Liver (tissue), 8 donors: ENCODE measurements at regions not wholly inside any gene's neighbourhood (a gene's known extent, or its start where the extent isn't known, plus 50 kb on each side); places are given as distances from the start of the nearest gene placed in this dataset.

ENCODE experiments used
- DNase-seq: peaks from one replicate; pipeline ENCODE4 v3.0.0-alpha.2; 2017; ENCODE audit warnings: low spot score
- H3K27ac ChIP-seq, 2 donors: one replicate each; pipeline ENCODE4 v1.7.0; 2013; ENCODE audit warnings: inconsistent platforms in 2 of 2, low read length in 2 of 2, control low read depth in 1 of 2, low read depth in 1 of 2, mild to moderate bottlenecking in 1 of 2
- H3K27me3 ChIP-seq, 4 donors: one replicate each; pipeline versions ENCODE4 v1.6.1 to v1.7.0; 2013; ENCODE audit warnings: low read length in 3 of 4, inconsistent platforms in 1 of 4, mild to moderate bottlenecking in 1 of 4, moderate library complexity in 1 of 4; ENCODE audit not compliant: control insufficient read depth in 4 of 4, insufficient read depth in 4 of 4
- H3K36me3 ChIP-seq, 4 donors: one replicate each; pipeline versions ENCODE4 v1.6.1 to v1.7.0; 2013; ENCODE audit warnings: low read length in 3 of 4, mild to moderate bottlenecking in 3 of 4, low read depth in 1 of 4, moderate library complexity in 1 of 4; ENCODE audit not compliant: control insufficient read depth in 4 of 4, insufficient read depth in 3 of 4
- H3K4me1 ChIP-seq, 4 donors: one replicate each; pipeline versions ENCODE4 v1.6.1 to v1.7.0; 2013; ENCODE audit warnings: low read length in 3 of 4, mild to moderate bottlenecking in 3 of 4, moderate library complexity in 1 of 4; ENCODE audit not compliant: control insufficient read depth in 4 of 4, insufficient read depth in 4 of 4
- H3K4me3 ChIP-seq, 3 donors: one replicate each; pipeline versions ENCODE4 v1.6.1 to v1.7.0; 2013; ENCODE audit warnings: low read length in 3 of 3, control low read depth in 1 of 3, low read depth in 1 of 3, mild to moderate bottlenecking in 1 of 3
- H3K9ac ChIP-seq, 2 donors: one replicate each; pipeline ENCODE4 v1.7.0; 2013; ENCODE audit warnings: low read length in 2 of 2, mild to moderate bottlenecking in 2 of 2, moderate library complexity in 2 of 2, control low read depth in 1 of 2, low read depth in 1 of 2
- H3K9me3 ChIP-seq, 4 donors: one replicate each; pipeline versions ENCODE4 v1.6.1 to v1.7.0; 2013; ENCODE audit warnings: low read length in 3 of 4; ENCODE audit not compliant: control insufficient read depth in 4 of 4
- EGR1 ChIP-seq, 2 donors: IDR thresholded peaks; 2 replicates each; pipeline ENCODE4 v1.6.1; 2016 to 2018; ENCODE audit warnings: antibody characterized with exemption in 2 of 2, low read depth in 2 of 2
- FOXA1 ChIP-seq: IDR thresholded peaks from 2 replicates; pipeline ENCODE4 v1.6.1; 2016; ENCODE audit warnings: antibody characterized with exemption
- GABPA ChIP-seq, 2 donors: IDR thresholded peaks in 1 of 2; conservative IDR thresholded peaks in 1 of 2; 2 replicates each; pipeline ENCODE4 v1.6.1; 2016; ENCODE audit warnings: antibody characterized with exemption in 2 of 2, mild to moderate bottlenecking in 1 of 2, moderate library complexity in 1 of 2
- HNF4A ChIP-seq, 2 donors: conservative IDR thresholded peaks; 2 replicates each; pipeline ENCODE4 v1.6.1; 2016; ENCODE audit warnings: antibody characterized with exemption in 2 of 2, mild to moderate bottlenecking in 2 of 2
- JUND ChIP-seq, 2 donors: IDR thresholded peaks; 2 replicates each; pipeline ENCODE4 v1.6.1; 2016; ENCODE audit warnings: antibody characterized with exemption in 2 of 2
- NR2F2 ChIP-seq: IDR thresholded peaks from 2 replicates; pipeline ENCODE4 v1.6.1; 2016; ENCODE audit warnings: antibody characterized with exemption
- TAF1 ChIP-seq: conservative IDR thresholded peaks from 2 replicates; pipeline ENCODE4 v1.6.1; 2016; ENCODE audit warnings: antibody characterized with exemption, mild to moderate bottlenecking
- WGBS: extraction: QIAGEN DNeasy Blood & Tissue Kit; methylation state at CpG from one replicate; pipeline ENCODE4 v1.1.7; 2013; 5-methylcytosine and 5-hydroxymethylcytosine counted together
- TF ChIP-seq, protein P1 (sequence below): IDR thresholded peaks from 2 replicates; pipeline ENCODE4 v1.6.1; 2016; ENCODE audit warnings: antibody characterized with exemption
- TF ChIP-seq, protein P2 (sequence below): fragments of 150-350 bp; IDR thresholded peaks from 2 replicates; pipeline ENCODE4 v1.5.1; 2017; ENCODE audit warnings: improper control_type of control experiment, low read depth, low read length; ENCODE audit not compliant: missing input control
- TF ChIP-seq, protein P3 (sequence below): IDR thresholded peaks from 2 replicates; pipeline ENCODE4 v1.6.1; 2016; ENCODE audit warnings: antibody characterized with exemption
- TF ChIP-seq, protein P4 (sequence below): IDR thresholded peaks from 2 replicates; pipeline ENCODE4 v1.6.1; 2016; ENCODE audit warnings: antibody characterized with exemption, mild to moderate bottlenecking
- donor health status: healthy.
- donor health status: healthy.
- donor health status: healthy.
- donor health status: healthy.
- donor health status: healthy.

DNA sequence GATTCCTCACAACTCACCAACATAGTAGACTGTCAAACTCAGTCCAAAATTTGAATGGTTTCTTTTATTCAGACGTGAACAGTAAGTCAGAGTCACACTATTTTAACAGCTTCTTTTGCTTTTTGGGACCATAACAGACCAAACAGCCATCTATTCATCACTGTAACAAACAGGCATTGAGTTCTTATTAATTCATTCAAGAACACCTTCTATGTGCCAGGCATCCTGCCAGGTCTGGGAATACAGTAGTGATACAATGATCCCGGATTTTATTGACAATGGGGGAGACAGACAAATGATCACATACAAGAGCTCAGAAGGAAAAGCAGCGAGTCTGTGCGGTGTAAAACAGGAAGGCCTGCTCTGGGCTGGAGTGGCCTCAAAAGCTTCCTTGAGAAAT lies 153.3 kb upstream of the ERCC6L2 start:
- no peak overlapping the region for H3K9ac ChIP-seq
- 77% methylated on average over 4 of the region's 4 CpGs for WGBS
- TF ChIP-seq NR2F2 = no peak
- TF ChIP-seq HNF4A (conservative IDR thresholded peaks at IDR 0.05) = no peak
- TF ChIP-seq, protein P1, sequence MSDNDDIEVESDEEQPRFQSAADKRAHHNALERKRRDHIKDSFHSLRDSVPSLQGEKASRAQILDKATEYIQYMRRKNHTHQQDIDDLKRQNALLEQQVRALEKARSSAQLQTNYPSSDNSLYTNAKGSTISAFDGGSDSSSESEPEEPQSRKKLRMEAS = no peak
- TF ChIP-seq EGR1 (IDR thresholded peaks at IDR 0.05; ENCODE audit: low read depth in 2 of 2) = no peak

DNA sequence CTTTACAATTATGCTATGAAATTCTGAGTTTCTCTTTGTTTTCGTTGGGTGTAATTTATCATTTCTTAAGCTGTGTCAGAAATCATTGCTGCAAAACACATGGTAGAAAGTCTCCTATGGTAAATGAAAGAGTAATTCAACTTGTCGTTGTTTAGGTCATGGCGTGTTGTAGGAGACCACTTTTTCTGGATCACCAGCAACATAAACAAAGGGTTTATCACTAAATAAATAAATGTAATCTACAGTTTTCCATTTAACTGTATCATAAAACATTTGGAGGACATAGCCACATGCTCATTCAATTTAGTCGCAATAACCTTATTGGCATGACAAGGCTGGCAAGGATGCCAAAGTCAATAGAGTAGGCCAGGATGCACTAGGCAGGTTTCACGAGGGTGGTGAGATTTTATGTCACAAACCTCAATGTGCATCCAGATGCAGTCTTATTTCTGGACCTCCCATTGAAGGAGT lies 154.4 kb upstream of the ERCC6L2 start:
- H3K36me3 ChIP-seq = no peaks in the 10 kb centered on the region
- no peaks in the 10 kb centered on the region for H3K27me3 ChIP-seq
- no peak overlapping the region for H3K9ac ChIP-seq
- no peak for DNase-seq
- no peaks in the 10 kb centered on the region for H3K9me3 ChIP-seq
- 62% methylated on average over 5 of the region's 5 CpGs for WGBS
- no peaks in the 10 kb centered on the region for H3K4me1 ChIP-seq
- H3K4me3 ChIP-seq = no peak overlapping the region
- TF ChIP-seq, protein P1 = no peak
- no peak for TF ChIP-seq TAF1
- no peak for TF ChIP-seq FOXA1
- TF ChIP-seq, protein P2, sequence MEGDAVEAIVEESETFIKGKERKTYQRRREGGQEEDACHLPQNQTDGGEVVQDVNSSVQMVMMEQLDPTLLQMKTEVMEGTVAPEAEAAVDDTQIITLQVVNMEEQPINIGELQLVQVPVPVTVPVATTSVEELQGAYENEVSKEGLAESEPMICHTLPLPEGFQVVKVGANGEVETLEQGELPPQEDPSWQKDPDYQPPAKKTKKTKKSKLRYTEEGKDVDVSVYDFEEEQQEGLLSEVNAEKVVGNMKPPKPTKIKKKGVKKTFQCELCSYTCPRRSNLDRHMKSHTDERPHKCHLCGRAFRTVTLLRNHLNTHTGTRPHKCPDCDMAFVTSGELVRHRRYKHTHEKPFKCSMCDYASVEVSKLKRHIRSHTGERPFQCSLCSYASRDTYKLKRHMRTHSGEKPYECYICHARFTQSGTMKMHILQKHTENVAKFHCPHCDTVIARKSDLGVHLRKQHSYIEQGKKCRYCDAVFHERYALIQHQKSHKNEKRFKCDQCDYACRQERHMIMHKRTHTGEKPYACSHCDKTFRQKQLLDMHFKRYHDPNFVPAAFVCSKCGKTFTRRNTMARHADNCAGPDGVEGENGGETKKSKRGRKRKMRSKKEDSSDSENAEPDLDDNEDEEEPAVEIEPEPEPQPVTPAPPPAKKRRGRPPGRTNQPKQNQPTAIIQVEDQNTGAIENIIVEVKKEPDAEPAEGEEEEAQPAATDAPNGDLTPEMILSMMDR = no peak
- TF ChIP-seq JUND (IDR thresholded peaks at IDR 0.05) = no peak
- H3K27ac ChIP-seq = no peak overlapping the region

More for the DNA sequence above, 153.3 kb upstream of the ERCC6L2 start:
- no peaks in the 10 kb centered on the region for H3K27me3 ChIP-seq
- H3K4me1 ChIP-seq = no peaks in the 10 kb centered on the region
- no peaks in the 10 kb centered on the region for H3K36me3 ChIP-seq
- no peak overlapping the region for H3K4me3 ChIP-seq
- no peaks in the 10 kb centered on the region for H3K9me3 ChIP-seq
- no peak overlapping the region for H3K27ac ChIP-seq
- DNase-seq = no peak

DNA sequence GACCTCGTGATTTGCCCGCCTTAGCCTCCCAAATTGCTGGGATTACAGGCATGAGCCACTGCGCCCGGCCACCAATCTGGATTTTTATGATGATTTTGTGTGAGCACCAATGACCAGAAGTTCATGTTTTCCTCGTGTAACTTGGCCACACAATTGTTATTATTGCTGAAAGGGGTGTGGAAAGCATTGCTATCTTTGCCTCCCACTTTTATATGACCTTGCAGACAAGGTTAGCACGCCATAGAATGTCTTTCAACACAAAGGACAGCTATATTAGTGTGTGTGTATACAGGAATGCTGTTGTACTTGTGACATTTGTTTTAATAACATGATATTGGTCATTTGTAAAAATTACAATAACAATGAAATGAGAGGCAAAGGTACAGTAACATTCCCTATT lies 155.0 kb upstream of the ERCC6L2 start:
- Histone ChIP-seq H3K9me3 (no peaks in the 10 kb centered on the region), H3K36me3 (no peaks in the 10 kb centered on the region), H3K9ac (no peak overlapping the region), H3K27ac (no peak overlapping the region), H3K4me1 (no peaks in the 10 kb centered on the region), H3K27me3 (no peaks in the 10 kb centered on the region), H3K4me3 (no peak overlapping the region)
- no peak for DNase-seq
- TF ChIP-seq FOXA1 (no peak), NR2F2 (no peak), TAF1 (no peak), HNF4A (conservative IDR thresholded peaks at IDR 0.05) (no peak), GABPA (IDR thresholded peaks at IDR 0.05 in 1 of 2, conservative IDR thresholded peaks at IDR 0.05 in 1 of 2) (no peak), EGR1 (IDR thresholded peaks at IDR 0.05; ENCODE audit: low read depth in 2 of 2) (no peak)
- TF ChIP-seq, protein P3, sequence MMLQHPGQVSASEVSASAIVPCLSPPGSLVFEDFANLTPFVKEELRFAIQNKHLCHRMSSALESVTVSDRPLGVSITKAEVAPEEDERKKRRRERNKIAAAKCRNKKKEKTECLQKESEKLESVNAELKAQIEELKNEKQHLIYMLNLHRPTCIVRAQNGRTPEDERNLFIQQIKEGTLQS = no peak
- TF ChIP-seq, protein P1 = no peak
- TF ChIP-seq, protein P4, sequence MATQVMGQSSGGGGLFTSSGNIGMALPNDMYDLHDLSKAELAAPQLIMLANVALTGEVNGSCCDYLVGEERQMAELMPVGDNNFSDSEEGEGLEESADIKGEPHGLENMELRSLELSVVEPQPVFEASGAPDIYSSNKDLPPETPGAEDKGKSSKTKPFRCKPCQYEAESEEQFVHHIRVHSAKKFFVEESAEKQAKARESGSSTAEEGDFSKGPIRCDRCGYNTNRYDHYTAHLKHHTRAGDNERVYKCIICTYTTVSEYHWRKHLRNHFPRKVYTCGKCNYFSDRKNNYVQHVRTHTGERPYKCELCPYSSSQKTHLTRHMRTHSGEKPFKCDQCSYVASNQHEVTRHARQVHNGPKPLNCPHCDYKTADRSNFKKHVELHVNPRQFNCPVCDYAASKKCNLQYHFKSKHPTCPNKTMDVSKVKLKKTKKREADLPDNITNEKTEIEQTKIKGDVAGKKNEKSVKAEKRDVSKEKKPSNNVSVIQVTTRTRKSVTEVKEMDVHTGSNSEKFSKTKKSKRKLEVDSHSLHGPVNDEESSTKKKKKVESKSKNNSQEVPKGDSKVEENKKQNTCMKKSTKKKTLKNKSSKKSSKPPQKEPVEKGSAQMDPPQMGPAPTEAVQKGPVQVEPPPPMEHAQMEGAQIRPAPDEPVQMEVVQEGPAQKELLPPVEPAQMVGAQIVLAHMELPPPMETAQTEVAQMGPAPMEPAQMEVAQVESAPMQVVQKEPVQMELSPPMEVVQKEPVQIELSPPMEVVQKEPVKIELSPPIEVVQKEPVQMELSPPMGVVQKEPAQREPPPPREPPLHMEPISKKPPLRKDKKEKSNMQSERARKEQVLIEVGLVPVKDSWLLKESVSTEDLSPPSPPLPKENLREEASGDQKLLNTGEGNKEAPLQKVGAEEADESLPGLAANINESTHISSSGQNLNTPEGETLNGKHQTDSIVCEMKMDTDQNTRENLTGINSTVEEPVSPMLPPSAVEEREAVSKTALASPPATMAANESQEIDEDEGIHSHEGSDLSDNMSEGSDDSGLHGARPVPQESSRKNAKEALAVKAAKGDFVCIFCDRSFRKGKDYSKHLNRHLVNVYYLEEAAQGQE = no peak
- WGBS = 82% methylated on average over 6 of the region's 6 CpGs
